ENCODE measurements at regions not wholly inside any gene's neighbourhood (a gene's known extent, or its start where the extent isn't known, plus 50 kb on each side); places are given as distances from the start of the nearest gene placed in this dataset.

GRCh38 chr3:193798051-193798450, 205.0 kb downstream of the OPA1 start:
- TF ChIP-seq POLR2A (IDR thresholded peaks at IDR 0.05) = no peak
- no peak for TF ChIP-seq CTCF (IDR thresholded peaks at IDR 0.05)
- 74 to 83% methylated on average over 4 of the region's 4 CpGs for WGBS, 2 donors
- no peak for DNase-seq (ENCODE audit: low spot score in 2 of 2)
- intact Hi-C loops (cut with DNase I; ENCODE audit: low total_unique reads) = no loop called here
- H3K4me3 ChIP-seq (ENCODE audit: low read depth, poor library complexity, severe bottlenecking) = no peak overlapping the region

- H3K4me3 ChIP-seq (ENCODE audit: low read depth, poor library complexity, severe bottlenecking) = no peak overlapping the region
- WGBS, 2 donors = 88 to 90% methylated on average over 12 of the region's 12 CpGs
- no peak for DNase-seq (ENCODE audit: low spot score in 2 of 2)
- TF ChIP-seq POLR2A (IDR thresholded peaks at IDR 0.05) (no peak), CTCF (IDR thresholded peaks at IDR 0.05) (no peak)
- intact Hi-C loops (cut with DNase I; ENCODE audit: low total_unique reads) = no loop called here
These were observed 207.4 kb downstream of the OPA1 start for GRCh38 chr3:193800138-193801043.

- DNase-seq (ENCODE audit: low spot score in 2 of 2) = no peak
- no peak overlapping the region for H3K4me3 ChIP-seq (ENCODE audit: low read depth, poor library complexity, severe bottlenecking)
- intact Hi-C loops (cut with DNase I; ENCODE audit: low total_unique reads) = no loop called here
- TF ChIP-seq CTCF (IDR thresholded peaks at IDR 0.05) (no peak), POLR2A (IDR thresholded peaks at IDR 0.05) (no peak)
These were observed 208.1 kb downstream of the OPA1 start for GRCh38 chr3:193801097-193801496.

- intact Hi-C loops (cut with DNase I; ENCODE audit: low total_unique reads) = no loop called here
- DNase-seq (ENCODE audit: low spot score in 2 of 2) = no peak
These were observed 210.3 kb downstream of the OPA1 start for GRCh38 chr3:193803288-193803687.

GRCh38 chr3:193805448-193805847, 212.4 kb downstream of the OPA1 start:
- intact Hi-C loops (cut with DNase I; ENCODE audit: low total_unique reads) = no loop called here
- peak; percentile 71 to 91 for DNase-seq (ENCODE audit: low spot score in 2 of 2)
- no peak overlapping the region for H3K4me3 ChIP-seq (ENCODE audit: low read depth, poor library complexity, severe bottlenecking)
- WGBS, 2 donors = 40% methylated on average over 8 of the region's 8 CpGs
- TF ChIP-seq CTCF (IDR thresholded peaks at IDR 0.05) (no peak), POLR2A (IDR thresholded peaks at IDR 0.05) (no peak)

More at GRCh38 chr3:193803288-193803687, 210.3 kb downstream of the OPA1 start:
- WGBS, 2 donors = 73 to 81% methylated on average over 4 of the region's 4 CpGs
- TF ChIP-seq POLR2A (IDR thresholded peaks at IDR 0.05) (no peak), CTCF (IDR thresholded peaks at IDR 0.05) (no peak)
- no peak overlapping the region for H3K4me3 ChIP-seq (ENCODE audit: low read depth, poor library complexity, severe bottlenecking)

Data from lower leg skin (tissue), 4 donors.